ENCODE measurements at regions not wholly inside any gene's neighbourhood (a gene's known extent, or its start where the extent isn't known, plus 50 kb on each side); places are given as distances from the start of the nearest gene placed in this dataset.

DNA sequence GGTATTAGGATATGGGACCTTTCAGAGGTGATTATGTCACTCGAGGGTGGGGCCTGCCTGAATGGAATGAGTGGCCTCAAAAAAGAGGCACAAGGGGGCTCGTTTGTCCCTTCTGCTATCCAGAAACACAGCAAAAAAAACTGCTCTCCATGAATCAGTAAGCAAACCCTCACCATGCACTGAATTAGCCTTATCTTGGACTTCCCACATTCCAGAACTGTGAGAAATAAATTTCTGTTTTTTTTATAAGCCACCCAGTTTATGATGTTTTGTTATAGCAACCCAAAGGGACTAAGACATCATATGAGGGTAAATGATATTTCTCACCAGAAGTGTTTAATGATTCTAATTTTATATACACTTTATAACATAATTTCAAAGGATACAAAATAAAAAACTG is 476.6 kb upstream of the EDIL3 start:
- FAIRE-seq (no peak), DNase-seq (no peak)
- Histone ChIP-seq H3K4me1 (ENCODE audit: control insufficient read depth in 3 of 3, insufficient read depth in 2 of 3, low read depth in 1 of 3, low read length in 2 of 3) (no peaks in the 10 kb centered on the region), H3K27ac (ENCODE audit: low read depth in 1 of 3, low read length in 2 of 3) (no peak overlapping the region), H3K9me3 (ENCODE audit: control insufficient read depth in 2 of 2, insufficient read depth in 1 of 2, low read depth in 1 of 2, low read length in 1 of 2) (no peaks in the 10 kb centered on the region), H3K4me3 (ENCODE audit: low read depth in 1 of 3, low read length in 3 of 3) (no peak overlapping the region), H3K36me3 (ENCODE audit: control insufficient read depth in 3 of 3, insufficient read depth in 2 of 3, low read depth in 1 of 3, low read length in 3 of 3) (no peaks in the 10 kb centered on the region), H3K27me3 (ENCODE audit: control insufficient read depth in 3 of 3, insufficient read depth in 3 of 3, low read length in 3 of 3) (no peaks in the 10 kb centered on the region)
- WGBS, 3 donors = 11 to 46% (median 18%) methylated on average over 2 of the region's 2 CpGs

DNA sequence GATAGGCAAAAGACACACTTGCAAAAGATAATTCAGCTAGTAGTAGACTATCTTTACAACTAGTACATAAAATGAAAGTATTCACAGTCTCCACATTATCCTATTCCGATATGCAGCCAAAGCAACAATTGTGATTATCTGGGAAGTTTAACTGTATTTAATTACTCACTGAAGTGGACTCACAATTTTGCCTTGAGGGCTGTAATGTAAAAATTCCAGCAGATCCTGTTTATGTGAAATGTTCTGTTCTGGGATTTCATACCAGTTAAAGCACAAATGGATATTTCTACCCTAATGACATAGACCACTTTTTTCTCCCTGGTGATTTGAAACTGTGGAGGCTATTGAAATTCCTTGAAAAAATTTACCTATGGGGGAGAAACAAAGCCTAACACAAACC is 474.4 kb upstream of the EDIL3 start:
- Histone ChIP-seq H3K9me3 (ENCODE audit: control insufficient read depth in 2 of 2, insufficient read depth in 1 of 2, low read depth in 1 of 2, low read length in 1 of 2) (no peaks in the 10 kb centered on the region), H3K4me3 (ENCODE audit: low read depth in 1 of 3, low read length in 3 of 3) (no peak overlapping the region), H3K36me3 (ENCODE audit: control insufficient read depth in 3 of 3, insufficient read depth in 2 of 3, low read depth in 1 of 3, low read length in 3 of 3) (no peaks in the 10 kb centered on the region), H3K4me1 (ENCODE audit: control insufficient read depth in 3 of 3, insufficient read depth in 2 of 3, low read depth in 1 of 3, low read length in 2 of 3) (no peaks in the 10 kb centered on the region), H3K27ac (ENCODE audit: low read depth in 1 of 3, low read length in 2 of 3) (no peak overlapping the region), H3K27me3 (ENCODE audit: control insufficient read depth in 3 of 3, insufficient read depth in 3 of 3, low read length in 3 of 3) (no peaks in the 10 kb centered on the region)
- FAIRE-seq (no peak), DNase-seq (no peak)
- 85 to 97% (median 88%) methylated on average over 1 of the region's 1 CpG for WGBS, 3 donors

DNA sequence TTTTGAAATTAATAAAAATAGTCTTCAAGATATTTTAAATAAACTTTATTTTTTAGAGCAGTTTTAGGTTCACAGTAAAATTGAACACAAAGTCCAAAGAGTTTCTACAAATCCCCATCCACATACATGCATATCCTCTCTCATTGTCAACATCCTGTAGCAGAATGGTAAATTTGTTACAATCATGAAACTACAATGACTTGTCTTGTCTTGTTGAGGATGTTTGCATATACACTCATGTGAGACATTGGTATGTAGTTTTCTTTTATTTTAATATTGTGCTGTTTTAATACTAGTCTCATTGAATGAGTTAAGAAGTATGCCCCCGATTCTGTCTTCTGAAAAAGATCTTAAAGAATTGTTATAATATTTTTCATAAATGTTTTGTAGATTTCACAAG is 447.0 kb upstream of the EDIL3 start:
- no peaks in the 10 kb centered on the region for H3K4me1 ChIP-seq (ENCODE audit: control insufficient read depth in 3 of 3, insufficient read depth in 2 of 3, low read depth in 1 of 3, low read length in 2 of 3)
- H3K4me3 ChIP-seq (ENCODE audit: low read depth in 1 of 3, low read length in 3 of 3) = no peak overlapping the region
- FAIRE-seq (no peak), DNase-seq (no peak)
- 84 to 92% (median 86%) methylated on average over 1 of the region's 1 CpG for WGBS, 3 donors
- no peaks in the 10 kb centered on the region for H3K27me3 ChIP-seq (ENCODE audit: control insufficient read depth in 3 of 3, insufficient read depth in 3 of 3, low read length in 3 of 3)
- H3K27ac ChIP-seq (ENCODE audit: low read depth in 1 of 3, low read length in 2 of 3) = no peak overlapping the region
- peaks cover 2 to 11% of the 10 kb centered on the region in 2 donors for H3K9me3 ChIP-seq (ENCODE audit: control insufficient read depth in 2 of 2, insufficient read depth in 1 of 2, low read depth in 1 of 2, low read length in 1 of 2)
- H3K36me3 ChIP-seq (ENCODE audit: control insufficient read depth in 3 of 3, insufficient read depth in 2 of 3, low read depth in 1 of 3, low read length in 3 of 3) = no peaks in the 10 kb centered on the region

DNA sequence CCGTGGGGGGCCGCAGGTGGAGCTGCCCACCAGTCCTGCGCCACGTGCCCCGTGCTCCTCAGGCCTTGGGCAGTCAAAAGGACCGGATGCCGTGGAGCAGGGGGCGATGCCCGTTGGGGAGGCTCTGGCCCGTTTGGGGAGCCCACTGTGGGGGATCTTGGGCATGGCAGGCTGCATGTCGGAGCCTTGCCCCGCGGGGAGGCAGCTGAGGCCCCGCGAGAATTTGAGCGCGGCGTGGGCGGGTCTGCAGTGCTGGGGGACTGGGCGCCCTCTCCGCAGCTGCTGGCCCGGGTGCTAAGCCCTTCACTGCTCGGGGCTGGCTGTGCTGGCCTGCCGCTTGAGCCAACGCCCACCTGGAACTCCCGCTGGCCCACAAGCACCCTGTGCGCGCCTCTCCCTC is 445.6 kb upstream of the EDIL3 start:
- no peak overlapping the region for H3K27ac ChIP-seq (ENCODE audit: low read depth in 1 of 3, low read length in 2 of 3)
- H3K4me3 ChIP-seq (ENCODE audit: low read depth in 1 of 3, low read length in 3 of 3) = no peak overlapping the region
- H3K36me3 ChIP-seq (ENCODE audit: control insufficient read depth in 3 of 3, insufficient read depth in 2 of 3, low read depth in 1 of 3, low read length in 3 of 3) = no peaks in the 10 kb centered on the region
- peaks cover 2 to 11% of the 10 kb centered on the region in 2 donors for H3K9me3 ChIP-seq (ENCODE audit: control insufficient read depth in 2 of 2, insufficient read depth in 1 of 2, low read depth in 1 of 2, low read length in 1 of 2)
- WGBS, 3 donors = 87 to 93% (median 87%) methylated on average over 24 to 28 of the region's 28 CpGs
- no peak for DNase-seq
- H3K4me1 ChIP-seq (ENCODE audit: control insufficient read depth in 3 of 3, insufficient read depth in 2 of 3, low read depth in 1 of 3, low read length in 2 of 3) = no peaks in the 10 kb centered on the region
- no peak for FAIRE-seq
- no peaks in the 10 kb centered on the region for H3K27me3 ChIP-seq (ENCODE audit: control insufficient read depth in 3 of 3, insufficient read depth in 3 of 3, low read length in 3 of 3)

DNA sequence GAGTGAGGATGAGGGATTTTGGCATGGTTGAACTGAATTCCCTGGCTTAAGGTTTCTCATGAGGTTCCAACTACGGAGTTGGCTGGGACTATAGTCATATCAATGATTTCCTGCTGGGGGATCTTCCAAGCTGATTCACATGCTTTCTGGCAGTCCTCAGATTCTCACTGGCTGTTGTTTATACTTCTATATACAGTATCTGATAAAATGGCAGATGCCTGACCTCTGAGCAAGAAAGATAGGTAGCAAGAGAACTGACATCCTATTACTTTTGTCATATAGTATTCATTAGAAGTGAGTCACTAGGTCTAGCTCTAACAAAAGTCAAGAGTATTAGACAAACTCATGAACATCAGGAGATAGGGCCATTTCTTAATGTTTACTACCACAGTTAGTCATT is 440.9 kb upstream of the EDIL3 start:
- 68 to 77% (median 74%) methylated on average over 1 of the region's 1 CpG for WGBS, 3 donors
- no peak overlapping the region for H3K4me3 ChIP-seq (ENCODE audit: low read depth in 1 of 3, low read length in 3 of 3)

GRCh38 chr5:84821924-84822323 is 437.2 kb upstream of the EDIL3 start:
- FAIRE-seq = no peak
- Histone ChIP-seq H3K36me3 (ENCODE audit: control insufficient read depth in 3 of 3, insufficient read depth in 2 of 3, low read depth in 1 of 3, low read length in 3 of 3) (no peaks in the 10 kb centered on the region), H3K27me3 (ENCODE audit: control insufficient read depth in 3 of 3, insufficient read depth in 3 of 3, low read length in 3 of 3) (no peaks in the 10 kb centered on the region), H3K4me1 (ENCODE audit: control insufficient read depth in 3 of 3, insufficient read depth in 2 of 3, low read depth in 1 of 3, low read length in 2 of 3) (no peaks in the 10 kb centered on the region), H3K9me3 (ENCODE audit: control insufficient read depth in 2 of 2, insufficient read depth in 1 of 2, low read depth in 1 of 2, low read length in 1 of 2) (no peaks in the 10 kb centered on the region), H3K27ac (ENCODE audit: low read depth in 1 of 3, low read length in 2 of 3) (no peak overlapping the region), H3K4me3 (ENCODE audit: low read depth in 1 of 3, low read length in 3 of 3) (no peak overlapping the region)
- no peak for DNase-seq
- 62 to 73% (median 64%) methylated on average over 3 of the region's 3 CpGs for WGBS, 3 donors

More for the DNA sequence above, 440.9 kb upstream of the EDIL3 start:
- no peak for FAIRE-seq
- H3K36me3 ChIP-seq (ENCODE audit: control insufficient read depth in 3 of 3, insufficient read depth in 2 of 3, low read depth in 1 of 3, low read length in 3 of 3) = no peaks in the 10 kb centered on the region
- H3K27me3 ChIP-seq (ENCODE audit: control insufficient read depth in 3 of 3, insufficient read depth in 3 of 3, low read length in 3 of 3) = no peaks in the 10 kb centered on the region
- H3K4me1 ChIP-seq (ENCODE audit: control insufficient read depth in 3 of 3, insufficient read depth in 2 of 3, low read depth in 1 of 3, low read length in 2 of 3) = no peaks in the 10 kb centered on the region
- DNase-seq = no peak
- H3K27ac ChIP-seq (ENCODE audit: low read depth in 1 of 3, low read length in 2 of 3) = no peak overlapping the region
- peaks cover 2 to 10% of the 10 kb centered on the region in 2 donors for H3K9me3 ChIP-seq (ENCODE audit: control insufficient read depth in 2 of 2, insufficient read depth in 1 of 2, low read depth in 1 of 2, low read length in 1 of 2)

DNA sequence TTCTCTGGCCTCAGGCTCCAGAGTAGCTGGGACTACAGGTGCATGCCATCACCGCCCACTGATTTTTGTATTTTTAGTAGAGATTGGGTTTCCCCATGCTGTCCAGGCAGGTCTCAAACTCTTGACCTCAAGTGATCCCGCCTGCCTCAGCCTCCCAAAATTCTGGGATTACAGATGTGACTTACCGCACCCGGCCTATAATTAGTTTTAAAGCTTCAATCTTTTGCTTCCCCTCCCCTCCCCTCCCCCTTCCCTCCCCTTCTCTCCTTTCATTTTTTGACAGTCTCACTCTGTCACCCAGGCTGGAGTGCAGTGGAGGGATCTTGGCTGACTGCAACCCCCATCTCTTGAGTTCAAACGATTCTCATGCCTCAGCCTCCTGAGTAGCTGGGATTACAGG is 433.3 kb upstream of the EDIL3 start:
- WGBS, 3 donors = 80 to 83% (median 82%) methylated on average over 5 of the region's 5 CpGs
- FAIRE-seq = no peak

DNA sequence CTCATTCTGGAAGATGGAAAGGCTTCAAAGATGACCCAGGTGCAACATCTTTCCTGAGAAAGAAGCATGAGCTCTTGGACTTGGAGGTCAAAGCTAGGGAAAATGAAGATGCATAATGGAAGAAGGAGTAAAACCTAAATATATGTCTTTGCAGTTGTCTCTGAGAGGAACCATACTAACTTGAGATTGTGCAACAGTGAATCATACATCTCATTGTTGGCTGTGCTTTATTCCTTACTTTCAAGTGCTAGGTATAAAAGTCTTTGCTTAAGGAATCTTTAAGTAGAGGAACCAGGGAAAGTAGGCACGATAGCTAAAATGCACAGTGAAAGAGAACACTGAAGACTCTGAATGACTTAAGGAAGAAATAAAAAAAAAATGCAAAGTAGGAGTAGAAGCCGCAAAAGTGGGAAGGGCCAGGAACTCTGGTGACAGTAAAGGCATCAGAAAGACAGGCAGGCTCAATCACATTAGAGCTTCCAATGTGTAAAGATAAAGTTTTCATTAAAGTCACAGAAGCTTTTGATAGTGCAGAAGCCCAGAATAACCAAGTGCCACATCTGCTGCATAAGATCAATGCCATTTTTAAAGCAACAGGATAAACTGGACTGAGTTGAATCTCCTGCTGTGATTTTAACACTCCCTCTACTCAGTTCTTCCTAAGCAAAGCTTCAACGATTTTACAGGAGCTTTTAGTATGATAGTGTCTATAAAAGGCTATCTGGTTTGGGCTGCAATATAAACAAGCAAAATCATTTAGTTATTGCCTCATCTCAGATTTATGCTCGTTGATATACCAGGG is 432.3 kb upstream of the EDIL3 start:
- Histone ChIP-seq H3K4me1 (ENCODE audit: control insufficient read depth in 3 of 3, insufficient read depth in 2 of 3, low read depth in 1 of 3, low read length in 2 of 3) (no peaks in the 10 kb centered on the region), H3K36me3 (ENCODE audit: control insufficient read depth in 3 of 3, insufficient read depth in 2 of 3, low read depth in 1 of 3, low read length in 3 of 3) (no peaks in the 10 kb centered on the region), H3K9me3 (ENCODE audit: control insufficient read depth in 2 of 2, insufficient read depth in 1 of 2, low read depth in 1 of 2, low read length in 1 of 2) (no peaks in the 10 kb centered on the region), H3K27me3 (ENCODE audit: control insufficient read depth in 3 of 3, insufficient read depth in 3 of 3, low read length in 3 of 3) (no peaks in the 10 kb centered on the region), H3K27ac (ENCODE audit: low read depth in 1 of 3, low read length in 2 of 3) (no peak overlapping the region), H3K4me3 (ENCODE audit: low read depth in 1 of 3, low read length in 3 of 3) (no peak overlapping the region)
- no peak for FAIRE-seq
- no peak for DNase-seq
- 40 to 57% (median 47%) methylated on average over 4 of the region's 4 CpGs for WGBS, 3 donors

More for the DNA sequence above, 433.3 kb upstream of the EDIL3 start:
- Histone ChIP-seq H3K36me3 (ENCODE audit: control insufficient read depth in 3 of 3, insufficient read depth in 2 of 3, low read depth in 1 of 3, low read length in 3 of 3) (no peaks in the 10 kb centered on the region), H3K27me3 (ENCODE audit: control insufficient read depth in 3 of 3, insufficient read depth in 3 of 3, low read length in 3 of 3) (no peaks in the 10 kb centered on the region), H3K4me3 (ENCODE audit: low read depth in 1 of 3, low read length in 3 of 3) (no peak overlapping the region), H3K4me1 (ENCODE audit: control insufficient read depth in 3 of 3, insufficient read depth in 2 of 3, low read depth in 1 of 3, low read length in 2 of 3) (no peaks in the 10 kb centered on the region), H3K27ac (ENCODE audit: low read depth in 1 of 3, low read length in 2 of 3) (no peak overlapping the region), H3K9me3 (ENCODE audit: control insufficient read depth in 2 of 2, insufficient read depth in 1 of 2, low read depth in 1 of 2, low read length in 1 of 2) (no peaks in the 10 kb centered on the region)
- DNase-seq = no peak

- 67 to 77% (median 68%) methylated on average over 1 of the region's 1 CpG for WGBS, 3 donors
- Histone ChIP-seq H3K4me3 (ENCODE audit: low read depth in 1 of 3, low read length in 3 of 3) (no peak overlapping the region), H3K36me3 (ENCODE audit: control insufficient read depth in 3 of 3, insufficient read depth in 2 of 3, low read depth in 1 of 3, low read length in 3 of 3) (no peaks in the 10 kb centered on the region), H3K27ac (ENCODE audit: low read depth in 1 of 3, low read length in 2 of 3) (no peak overlapping the region), H3K4me1 (ENCODE audit: control insufficient read depth in 3 of 3, insufficient read depth in 2 of 3, low read depth in 1 of 3, low read length in 2 of 3) (no peaks in the 10 kb centered on the region), H3K27me3 (ENCODE audit: control insufficient read depth in 3 of 3, insufficient read depth in 3 of 3, low read length in 3 of 3) (no peaks in the 10 kb centered on the region), H3K9me3 (ENCODE audit: control insufficient read depth in 2 of 2, insufficient read depth in 1 of 2, low read depth in 1 of 2, low read length in 1 of 2) (no peaks in the 10 kb centered on the region)
- FAIRE-seq (no peak), DNase-seq (no peak)
Observed at GRCh38 chr5:84816160-84816559, 431.5 kb upstream of the EDIL3 start.
